ENCODE measurements at regions not wholly inside any gene's neighbourhood (a gene's known extent, or its start where the extent isn't known, plus 50 kb on each side); places are given as distances from the start of the nearest gene placed in this dataset.

DNA sequence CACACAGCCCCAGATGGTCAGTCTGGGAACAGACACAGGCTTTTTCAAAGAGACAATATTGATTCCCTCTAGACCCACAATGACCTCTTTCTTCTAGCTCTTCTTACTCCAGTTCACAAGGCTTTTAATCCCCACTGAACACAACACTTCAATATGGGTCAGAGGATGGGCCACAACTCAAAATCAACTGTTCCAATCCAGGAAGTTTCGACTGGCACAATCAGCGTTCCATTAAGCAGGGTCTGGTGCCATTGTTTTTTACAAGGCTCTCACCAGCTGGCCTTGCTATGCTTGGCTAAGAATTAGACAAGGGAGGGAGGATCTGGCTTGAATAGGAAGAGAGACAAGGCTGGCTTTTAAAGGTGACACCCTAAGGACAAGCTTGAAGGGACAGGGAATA, 199.4 kb upstream of the SLC24A2 start:
- no peak for DNase-seq (ENCODE audit: low read depth in 6 of 9, low spot score in 9 of 9)
- 95% methylated on average over 2 of the region's 2 CpGs for WGBS
- Histone ChIP-seq H3K36me3 (ENCODE audit: control insufficient read depth in 2 of 2, insufficient read depth in 2 of 2, low read length in 1 of 2) (no peaks in the 10 kb centered on the region), H3K27ac (ENCODE audit: low read depth in 1 of 2, low read length in 1 of 2) (no peak overlapping the region), H3K9me3 (ENCODE audit: control insufficient read depth in 2 of 2, insufficient read depth in 1 of 2, low read length in 1 of 2) (no peaks in the 10 kb centered on the region), H3K4me3 (ENCODE audit: low read length in 2 of 2) (no peak overlapping the region), H3K27me3 (ENCODE audit: control insufficient read depth in 2 of 2, insufficient read depth in 1 of 2, low read length in 1 of 2) (no peaks in the 10 kb centered on the region), H3K4me1 (ENCODE audit: control insufficient read depth in 2 of 2, insufficient read depth in 2 of 2, low read length in 2 of 2) (no peaks in the 10 kb centered on the region)

DNA sequence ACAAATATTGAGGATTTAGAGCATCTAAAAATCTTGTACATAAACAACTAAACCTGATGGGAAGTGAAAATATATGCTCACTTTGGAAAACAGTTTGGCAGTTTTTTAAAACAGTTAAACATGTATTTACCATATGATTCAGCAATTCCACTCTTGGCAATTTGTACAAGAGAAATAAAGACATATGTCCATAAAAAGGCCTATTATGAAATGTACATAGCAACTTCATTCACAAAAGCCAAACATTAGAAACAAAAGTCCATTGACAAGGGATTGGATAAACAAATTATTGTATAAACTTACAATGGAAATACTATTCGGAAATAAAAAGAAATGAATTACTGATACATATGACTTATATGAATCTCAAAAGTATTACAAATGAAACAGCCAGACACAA, 196.2 kb upstream of the SLC24A2 start:
- whole genome bisulfite sequencing: 96% methylated on average over 1 of the region's 1 CpG
- DNase-seq (ENCODE audit: low read depth in 6 of 9, low spot score in 9 of 9): no peak
- Histone ChIP-seq H3K27me3 (ENCODE audit: control insufficient read depth in 2 of 2, insufficient read depth in 1 of 2, low read length in 1 of 2) (no peaks in the 10 kb centered on the region), H3K9me3 (ENCODE audit: control insufficient read depth in 2 of 2, insufficient read depth in 1 of 2, low read length in 1 of 2) (no peaks in the 10 kb centered on the region), H3K4me1 (ENCODE audit: control insufficient read depth in 2 of 2, insufficient read depth in 2 of 2, low read length in 2 of 2) (no peaks in the 10 kb centered on the region), H3K4me3 (ENCODE audit: low read length in 2 of 2) (no peak overlapping the region), H3K27ac (ENCODE audit: low read depth in 1 of 2, low read length in 1 of 2) (no peak overlapping the region), H3K36me3 (ENCODE audit: control insufficient read depth in 2 of 2, insufficient read depth in 2 of 2, low read length in 1 of 2) (no peaks in the 10 kb centered on the region)

DNA sequence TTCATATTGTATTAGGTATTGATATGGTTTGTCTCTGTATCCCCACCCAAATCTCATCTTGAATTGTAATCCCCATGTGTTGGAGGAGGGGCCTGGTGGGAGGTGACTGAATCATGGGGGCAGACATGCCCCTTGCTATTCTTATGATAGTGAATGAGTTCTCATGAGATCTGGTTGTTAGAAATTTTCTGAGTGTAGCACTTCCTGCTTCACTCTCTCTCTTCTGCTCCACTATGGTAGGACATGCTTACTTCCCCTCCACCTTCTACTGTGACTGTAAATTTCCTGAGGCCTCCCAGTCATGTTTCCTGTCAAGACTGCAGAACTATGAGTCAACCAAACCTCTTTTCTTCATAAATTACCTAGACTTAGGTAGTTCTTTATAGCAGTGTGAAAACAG, 187.4 kb upstream of the SLC24A2 start:
- Histone ChIP-seq H3K9me3 (ENCODE audit: control insufficient read depth in 2 of 2, insufficient read depth in 1 of 2, low read length in 1 of 2) (no peaks in the 10 kb centered on the region), H3K36me3 (ENCODE audit: control insufficient read depth in 2 of 2, insufficient read depth in 2 of 2, low read length in 1 of 2) (no peaks in the 10 kb centered on the region), H3K4me3 (ENCODE audit: low read length in 2 of 2) (no peak overlapping the region), H3K27me3 (ENCODE audit: control insufficient read depth in 2 of 2, insufficient read depth in 1 of 2, low read length in 1 of 2) (no peaks in the 10 kb centered on the region), H3K27ac (ENCODE audit: low read depth in 1 of 2, low read length in 1 of 2) (no peak overlapping the region), H3K4me1 (ENCODE audit: control insufficient read depth in 2 of 2, insufficient read depth in 2 of 2, low read length in 2 of 2) (no peaks in the 10 kb centered on the region)
- DNase-seq (ENCODE audit: low read depth in 6 of 9, low spot score in 9 of 9): peak in 6 of 9 donors; percentile 5 to 54 (median 20)

DNA sequence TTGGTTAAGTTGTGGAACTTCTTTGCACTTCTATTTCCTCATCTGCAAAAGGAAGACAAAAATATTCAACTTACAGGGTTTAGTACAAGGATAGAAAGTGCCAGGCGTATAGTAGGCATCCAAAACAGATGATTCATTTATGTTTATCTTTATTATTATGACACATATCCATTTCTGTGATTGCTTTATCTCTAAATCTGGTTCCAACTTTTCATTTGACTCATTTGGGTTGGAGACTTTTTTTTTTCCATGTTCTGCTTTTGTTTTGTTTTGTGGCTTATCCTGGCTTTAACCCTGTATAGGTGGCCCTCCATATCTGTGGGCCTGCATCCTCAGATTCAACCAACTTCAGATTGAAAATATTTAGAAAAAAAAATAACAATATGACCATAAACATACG, 186.7 kb upstream of the SLC24A2 start:
- Histone ChIP-seq H3K9me3 (ENCODE audit: control insufficient read depth in 2 of 2, insufficient read depth in 1 of 2, low read length in 1 of 2) (no peaks in the 10 kb centered on the region), H3K36me3 (ENCODE audit: control insufficient read depth in 2 of 2, insufficient read depth in 2 of 2, low read length in 1 of 2) (no peaks in the 10 kb centered on the region), H3K27ac (ENCODE audit: low read depth in 1 of 2, low read length in 1 of 2) (no peak overlapping the region), H3K4me3 (ENCODE audit: low read length in 2 of 2) (no peak overlapping the region), H3K27me3 (ENCODE audit: control insufficient read depth in 2 of 2, insufficient read depth in 1 of 2, low read length in 1 of 2) (no peaks in the 10 kb centered on the region), H3K4me1 (ENCODE audit: control insufficient read depth in 2 of 2, insufficient read depth in 2 of 2, low read length in 2 of 2) (no peaks in the 10 kb centered on the region)
- 87% methylated on average over 2 of the region's 2 CpGs for WGBS
- no peak for DNase-seq (ENCODE audit: low read depth in 6 of 9, low spot score in 9 of 9)

DNA sequence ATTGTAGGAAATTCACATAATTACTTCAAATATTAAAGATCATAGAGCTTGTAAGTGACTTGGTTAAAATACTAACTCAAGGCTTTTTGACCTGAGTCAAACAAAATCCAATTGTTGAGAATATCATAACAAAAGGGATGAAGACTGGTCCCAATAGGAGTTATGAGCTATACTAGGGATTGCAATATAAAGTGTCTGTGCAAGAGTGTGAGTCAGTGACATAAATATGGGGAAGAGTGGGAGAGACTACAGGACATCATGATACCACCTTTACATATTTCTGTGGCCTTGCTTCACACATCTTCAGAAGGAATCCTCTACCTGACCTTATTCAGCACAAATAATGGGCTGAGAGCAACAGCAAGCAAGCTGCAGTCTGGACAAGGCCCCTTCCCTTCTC, 180.9 kb upstream of the SLC24A2 start:
- no peaks in the 10 kb centered on the region for H3K9me3 ChIP-seq (ENCODE audit: control insufficient read depth in 2 of 2, insufficient read depth in 1 of 2, low read length in 1 of 2)
- no peak overlapping the region for H3K27ac ChIP-seq (ENCODE audit: low read depth in 1 of 2, low read length in 1 of 2)
- H3K27me3 ChIP-seq (ENCODE audit: control insufficient read depth in 2 of 2, insufficient read depth in 1 of 2, low read length in 1 of 2): no peaks in the 10 kb centered on the region
- H3K36me3 ChIP-seq (ENCODE audit: control insufficient read depth in 2 of 2, insufficient read depth in 2 of 2, low read length in 1 of 2): no peaks in the 10 kb centered on the region
- no peak for DNase-seq (ENCODE audit: low read depth in 6 of 9, low spot score in 9 of 9)
- H3K4me3 ChIP-seq (ENCODE audit: low read length in 2 of 2): no peak overlapping the region
- H3K4me1 ChIP-seq (ENCODE audit: control insufficient read depth in 2 of 2, insufficient read depth in 2 of 2, low read length in 2 of 2): no peaks in the 10 kb centered on the region

DNA sequence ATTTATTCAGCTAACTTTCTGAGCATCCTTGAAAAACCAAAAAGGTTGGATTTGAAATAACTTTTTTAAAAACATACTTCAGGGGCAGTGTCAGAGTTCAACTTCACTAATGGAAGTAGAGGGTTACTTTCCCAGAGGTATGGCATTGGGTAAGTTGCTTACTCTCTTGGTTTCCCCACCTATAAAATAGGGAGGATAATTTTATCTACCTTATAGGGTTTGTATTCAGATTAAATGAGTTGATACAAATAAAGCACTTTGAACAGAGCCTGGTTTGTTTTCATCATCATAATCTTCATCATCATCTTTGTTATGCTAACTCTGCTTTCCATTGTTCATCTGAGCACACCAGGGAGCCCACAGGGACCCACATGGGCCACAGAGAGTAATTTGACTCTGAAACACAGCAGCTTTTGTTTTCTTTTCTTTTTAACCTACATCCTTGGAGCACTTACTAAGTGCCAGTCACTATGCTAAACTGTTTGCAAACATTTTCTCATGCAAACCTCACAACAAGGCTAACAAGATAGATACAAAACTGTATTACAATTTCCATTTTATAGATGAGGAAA, 179.1 kb upstream of the SLC24A2 start:
- Histone ChIP-seq H3K4me1 (ENCODE audit: control insufficient read depth in 2 of 2, insufficient read depth in 2 of 2, low read length in 2 of 2) (no peaks in the 10 kb centered on the region), H3K27ac (ENCODE audit: low read depth in 1 of 2, low read length in 1 of 2) (no peak overlapping the region), H3K27me3 (ENCODE audit: control insufficient read depth in 2 of 2, insufficient read depth in 1 of 2, low read length in 1 of 2) (no peaks in the 10 kb centered on the region), H3K4me3 (ENCODE audit: low read length in 2 of 2) (no peak overlapping the region), H3K36me3 (ENCODE audit: control insufficient read depth in 2 of 2, insufficient read depth in 2 of 2, low read length in 1 of 2) (no peaks in the 10 kb centered on the region), H3K9me3 (ENCODE audit: control insufficient read depth in 2 of 2, insufficient read depth in 1 of 2, low read length in 1 of 2) (no peaks in the 10 kb centered on the region)
- no peak for DNase-seq (ENCODE audit: low read depth in 6 of 9, low spot score in 9 of 9)

DNA sequence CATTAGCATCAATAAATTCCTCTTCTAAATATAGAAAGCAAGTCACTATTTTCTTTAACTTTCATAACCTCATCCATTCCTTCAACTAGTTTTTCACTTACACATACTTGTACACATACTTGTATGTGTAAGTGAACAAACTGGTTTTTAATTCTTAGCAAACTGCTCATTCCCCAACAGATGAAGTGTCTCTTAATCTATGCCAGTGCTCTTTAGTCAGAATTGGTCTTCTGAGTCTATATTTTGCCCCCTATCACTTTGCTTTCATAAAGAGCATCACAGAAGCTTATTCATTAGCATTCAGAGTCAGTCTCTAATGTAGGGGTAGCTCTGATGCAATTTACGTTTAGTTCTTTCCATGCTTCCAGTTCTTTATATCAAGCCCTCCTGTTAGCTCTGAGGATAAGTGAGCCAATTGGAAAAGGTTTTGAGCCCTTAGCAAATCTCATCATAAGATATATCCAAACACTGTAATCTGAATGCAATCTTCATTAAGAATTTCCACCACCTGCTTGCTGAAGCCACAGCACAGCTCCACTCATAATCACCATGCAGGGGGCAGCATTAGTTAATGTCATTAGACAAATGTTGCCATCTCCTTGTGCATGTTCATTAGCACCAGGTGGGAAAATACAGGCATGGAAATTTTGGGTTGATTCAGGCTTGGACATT, 178.5 kb upstream of the SLC24A2 start:
- Histone ChIP-seq H3K4me1 (ENCODE audit: control insufficient read depth in 2 of 2, insufficient read depth in 2 of 2, low read length in 2 of 2) (no peaks in the 10 kb centered on the region), H3K4me3 (ENCODE audit: low read length in 2 of 2) (no peak overlapping the region), H3K27me3 (ENCODE audit: control insufficient read depth in 2 of 2, insufficient read depth in 1 of 2, low read length in 1 of 2) (no peaks in the 10 kb centered on the region), H3K36me3 (ENCODE audit: control insufficient read depth in 2 of 2, insufficient read depth in 2 of 2, low read length in 1 of 2) (no peaks in the 10 kb centered on the region), H3K9me3 (ENCODE audit: control insufficient read depth in 2 of 2, insufficient read depth in 1 of 2, low read length in 1 of 2) (no peaks in the 10 kb centered on the region), H3K27ac (ENCODE audit: low read depth in 1 of 2, low read length in 1 of 2) (no peak overlapping the region)
- no peak for DNase-seq (ENCODE audit: low read depth in 6 of 9, low spot score in 9 of 9)
- 95% methylated on average over 1 of the region's 1 CpG for WGBS

DNA sequence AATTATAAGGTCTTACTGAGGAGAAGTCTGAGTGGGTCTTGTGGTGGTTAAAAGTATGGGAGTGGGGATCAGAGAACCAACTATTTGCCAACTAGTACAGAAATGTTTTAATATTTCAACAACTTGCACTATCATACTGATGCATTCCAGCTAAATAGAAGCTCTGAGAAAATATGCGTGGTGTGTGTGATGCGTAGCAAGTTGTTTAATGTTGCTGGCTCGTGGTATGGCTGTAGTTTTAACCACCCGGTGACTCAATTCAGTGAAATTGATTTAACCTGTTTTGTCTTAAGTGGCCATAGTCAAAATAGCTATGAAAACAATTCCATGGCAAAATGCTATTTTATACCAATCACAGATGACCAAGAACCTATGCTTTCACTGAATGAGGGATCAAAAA, 176.5 kb upstream of the SLC24A2 start:
- no peak overlapping the region for H3K27ac ChIP-seq (ENCODE audit: low read depth in 1 of 2, low read length in 1 of 2)
- no peaks in the 10 kb centered on the region for H3K9me3 ChIP-seq (ENCODE audit: control insufficient read depth in 2 of 2, insufficient read depth in 1 of 2, low read length in 1 of 2)
- H3K27me3 ChIP-seq (ENCODE audit: control insufficient read depth in 2 of 2, insufficient read depth in 1 of 2, low read length in 1 of 2): no peaks in the 10 kb centered on the region
- no peaks in the 10 kb centered on the region for H3K36me3 ChIP-seq (ENCODE audit: control insufficient read depth in 2 of 2, insufficient read depth in 2 of 2, low read length in 1 of 2)
- H3K4me1 ChIP-seq (ENCODE audit: control insufficient read depth in 2 of 2, insufficient read depth in 2 of 2, low read length in 2 of 2): no peaks in the 10 kb centered on the region
- 98% methylated on average over 4 of the region's 4 CpGs for WGBS
- DNase-seq (ENCODE audit: low read depth in 6 of 9, low spot score in 9 of 9): no peak
- H3K4me3 ChIP-seq (ENCODE audit: low read length in 2 of 2): no peak overlapping the region

DNA sequence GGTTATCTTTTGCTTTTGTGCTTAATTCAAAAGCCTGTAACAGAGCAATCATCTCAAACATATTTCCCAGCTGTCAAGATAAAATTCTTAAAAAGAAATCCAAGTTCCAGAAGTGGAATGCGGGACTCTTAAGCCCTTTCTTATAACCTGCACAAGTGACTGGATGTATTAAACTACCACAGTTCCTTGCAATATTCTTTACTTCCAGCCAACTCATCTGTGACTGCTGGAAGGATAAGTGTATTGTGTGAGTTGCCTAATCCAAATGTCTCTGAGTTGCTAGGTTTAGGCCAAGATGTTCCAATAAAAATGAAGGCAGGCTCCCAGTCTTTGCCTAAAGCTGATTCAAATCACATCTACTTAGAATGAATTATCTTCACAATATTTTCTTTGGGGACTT, 159.2 kb upstream of the SLC24A2 start:
- no peaks in the 10 kb centered on the region for H3K9me3 ChIP-seq (ENCODE audit: control insufficient read depth in 2 of 2, insufficient read depth in 1 of 2, low read length in 1 of 2)
- DNase-seq (ENCODE audit: low read depth in 6 of 9, low spot score in 9 of 9): no peak
- no peak overlapping the region for H3K4me3 ChIP-seq (ENCODE audit: low read length in 2 of 2)
- no peaks in the 10 kb centered on the region for H3K4me1 ChIP-seq (ENCODE audit: control insufficient read depth in 2 of 2, insufficient read depth in 2 of 2, low read length in 2 of 2)
- no peak overlapping the region for H3K27ac ChIP-seq (ENCODE audit: low read depth in 1 of 2, low read length in 1 of 2)
- WGBS: 100% methylated on average over 1 of the region's 1 CpG
- no peaks in the 10 kb centered on the region for H3K36me3 ChIP-seq (ENCODE audit: control insufficient read depth in 2 of 2, insufficient read depth in 2 of 2, low read length in 1 of 2)
- H3K27me3 ChIP-seq (ENCODE audit: control insufficient read depth in 2 of 2, insufficient read depth in 1 of 2, low read length in 1 of 2): no peaks in the 10 kb centered on the region

Data from thymus (tissue), 11 donors.